HG02973 (cell line): ENCODE measurements at regions not wholly inside any gene's neighbourhood (a gene's known extent, or its start where the extent isn't known, plus 50 kb on each side); places are given as distances from the start of the nearest gene placed in this dataset.

ENCODE experiments used
- ATAC-seq: cut with Tn5 transposase; IDR thresholded peaks from one replicate; pipeline ENCODE4 v1.9.1; 2021; ENCODE audit warnings: moderate library complexity; ENCODE audit not compliant: unreplicated experiment

- no peak for ATAC-seq
These were observed 53.4 kb downstream of the GAS1 start for GRCh38 chr9:86893811-86894490.

GRCh38 chr9:86892576-86892975 lies 54.7 kb downstream of the GAS1 start:
- no peak for ATAC-seq

GRCh38 chr9:86891886-86892437 lies 55.3 kb downstream of the GAS1 start:
- ATAC-seq: no peak

GRCh38 chr9:86891091-86891490 lies 56.2 kb downstream of the GAS1 start:
- no peak for ATAC-seq

- ATAC-seq: no peak
These were observed 62.1 kb downstream of the GAS1 start for GRCh38 chr9:86885232-86885631.

GRCh38 chr9:86876621-86877196 lies 70.6 kb downstream of the GAS1 start:
- ATAC-seq: no peak

GRCh38 chr9:86868616-86869015 lies 78.7 kb downstream of the GAS1 start:
- ATAC-seq: no peak

- ATAC-seq: no peak
These were observed 79.4 kb downstream of the GAS1 start for GRCh38 chr9:86867804-86868313.

- no peak for ATAC-seq
These were observed 81.4 kb downstream of the GAS1 start for GRCh38 chr9:86865952-86866351.

- no peak for ATAC-seq
These were observed 87.3 kb downstream of the GAS1 start for GRCh38 chr9:86860006-86860405.

GRCh38 chr9:86859056-86859455 lies 88.2 kb downstream of the GAS1 start:
- no peak for ATAC-seq

GRCh38 chr9:86858009-86858408 lies 89.3 kb downstream of the GAS1 start:
- no peak for ATAC-seq

GRCh38 chr9:86856259-86856658 lies 91.0 kb downstream of the GAS1 start:
- ATAC-seq: no peak

GRCh38 chr9:86854898-86855523 lies 92.3 kb downstream of the GAS1 start:
- ATAC-seq: no peak

- ATAC-seq: no peak
These were observed 100.7 kb downstream of the GAS1 start for GRCh38 chr9:86846656-86847055.

- no peak for ATAC-seq
These were observed 104.1 kb downstream of the GAS1 start for GRCh38 chr9:86843206-86843605.

GRCh38 chr9:86842573-86842972 lies 104.7 kb downstream of the GAS1 start:
- ATAC-seq: no peak

GRCh38 chr9:86839522-86839921 lies 107.8 kb downstream of the GAS1 start:
- ATAC-seq: no peak

GRCh38 chr9:86838519-86839497 lies 108.5 kb downstream of the GAS1 start:
- no peak for ATAC-seq

- no peak for ATAC-seq
These were observed 110.0 kb downstream of the GAS1 start for GRCh38 chr9:86837345-86837744.

GRCh38 chr9:86836797-86837196 lies 110.5 kb downstream of the GAS1 start:
- peak; percentile 89 for ATAC-seq
